ENCODE measurements at regions not wholly inside any gene's neighbourhood (a gene's known extent, or its start where the extent isn't known, plus 50 kb on each side); places are given as distances from the start of the nearest gene placed in this dataset.
"Not testable (repeated sequence)": the region's sequence is repeated elsewhere in the genome, so short reads cannot be mapped to it uniquely, and the experiment has no call there.

DNA sequence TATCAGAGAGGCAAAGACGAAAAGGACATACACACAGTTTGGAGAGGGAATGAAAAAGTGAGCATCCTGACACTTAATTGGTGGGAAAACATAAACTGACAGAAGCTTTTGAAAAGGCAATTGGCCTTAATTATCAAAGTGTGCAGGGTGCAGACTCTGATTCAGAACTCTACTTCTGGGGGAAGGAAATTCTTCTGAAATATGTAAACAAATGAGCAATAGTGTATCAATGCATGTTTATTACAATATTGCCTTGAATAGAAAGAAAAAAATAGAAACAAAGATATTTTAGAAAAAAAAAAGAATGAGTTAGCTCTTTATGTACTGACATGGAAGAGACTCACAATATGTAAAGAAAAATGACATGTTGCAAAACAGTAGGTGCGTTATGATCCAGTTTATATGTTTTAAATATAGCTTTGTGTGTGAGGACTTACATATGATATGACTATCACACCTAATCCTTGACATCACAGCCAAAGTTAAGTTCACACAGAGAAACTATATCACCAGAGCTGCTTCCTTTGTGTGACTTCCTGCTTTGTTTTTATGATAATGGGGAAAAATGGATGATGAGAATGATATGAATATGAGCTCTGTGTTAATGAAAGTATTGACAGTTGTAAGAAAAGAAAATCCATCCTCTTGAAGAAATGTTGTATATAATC, 182.4 kb downstream of the KCTD12 start:
- no peak for DNase-seq

DNA sequence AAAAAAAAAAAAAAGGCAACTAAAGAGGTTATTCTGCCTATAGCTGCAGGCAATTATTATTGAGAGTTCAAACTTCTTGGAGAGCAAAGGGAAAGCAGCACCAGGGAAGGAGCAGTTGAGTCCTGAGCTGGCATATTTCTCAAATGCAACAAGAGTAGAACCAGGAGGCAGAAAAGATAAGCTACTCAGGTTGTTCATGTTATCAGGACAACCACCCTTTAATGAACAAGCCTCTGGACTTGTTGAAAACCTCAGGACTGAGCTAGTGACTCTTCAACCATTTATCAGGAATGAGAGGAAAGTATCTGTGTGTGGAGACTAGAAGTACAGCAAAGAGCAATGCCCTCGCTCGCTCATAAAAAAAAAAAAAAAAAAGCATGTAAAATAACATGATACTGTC, 183.0 kb downstream of the KCTD12 start:
- DNase-seq, result no peak

GRCh38 chr13:76697288-76697687, 188.9 kb downstream of the KCTD12 start:
- DNase-seq, result no peak

GRCh38 chr13:76696370-76696769, 189.8 kb downstream of the KCTD12 start:
- DNase-seq, result no peak

- no peak for DNase-seq
Observed at GRCh38 chr13:76693086-76693485, 193.1 kb downstream of the KCTD12 start.

DNA sequence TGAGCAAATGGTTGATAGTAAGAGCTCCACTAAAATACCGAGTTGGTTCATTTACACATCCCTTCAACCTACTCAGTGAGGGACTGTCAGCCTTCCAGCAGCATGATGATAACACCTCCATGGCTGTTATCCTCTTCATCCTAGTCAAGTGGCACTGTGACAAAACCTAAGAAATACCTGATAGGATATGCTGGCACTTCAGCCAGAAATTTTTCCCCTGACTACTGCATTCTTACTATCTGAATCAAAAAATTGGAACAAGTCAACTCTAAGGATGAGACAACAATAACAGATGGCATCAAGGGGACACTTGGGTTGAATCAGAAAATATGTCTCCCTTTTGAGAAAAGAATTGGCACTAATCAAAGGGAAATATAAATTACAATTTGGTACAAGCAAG, 193.9 kb downstream of the KCTD12 start:
- no peak for DNase-seq

DNA sequence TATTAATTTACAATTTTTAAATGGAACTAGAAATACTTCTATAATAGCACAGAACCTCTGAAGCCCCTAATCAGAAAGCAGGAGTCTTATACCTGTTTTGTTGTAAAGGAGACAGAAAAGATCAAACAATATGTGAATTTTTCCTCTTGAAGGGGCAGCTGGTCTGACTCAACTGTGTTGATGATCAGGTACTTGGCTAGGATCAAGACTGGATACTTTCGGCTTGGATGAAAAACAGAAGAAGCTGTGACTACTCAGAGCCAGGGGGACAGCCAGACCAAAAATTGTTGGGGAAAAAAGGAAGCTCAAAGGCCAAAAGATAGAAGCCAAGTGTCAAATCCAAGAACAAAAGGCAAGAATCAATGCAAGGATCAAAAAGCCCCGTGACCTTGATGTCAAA, 195.6 kb downstream of the KCTD12 start:
- DNase-seq, result no peak

DNA sequence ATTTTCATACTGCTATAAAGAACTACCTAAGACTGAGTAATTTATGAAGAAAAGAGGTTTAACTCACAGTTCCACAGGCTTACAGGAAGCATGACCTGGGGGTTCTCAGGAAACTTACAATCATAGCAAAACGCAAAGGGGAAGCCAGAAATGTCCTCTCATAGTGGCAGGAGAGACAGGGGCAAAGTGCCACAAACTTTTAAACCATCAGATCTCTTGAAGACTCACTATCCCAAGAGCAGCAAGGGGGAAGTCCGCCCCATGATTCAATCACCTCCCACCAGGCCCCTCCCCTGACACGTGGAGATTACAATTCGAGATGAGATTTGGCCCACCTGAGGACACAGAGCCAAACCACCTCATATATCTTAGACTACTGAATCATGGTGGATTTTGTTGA, 198.7 kb downstream of the KCTD12 start:
- DNase-seq, result no peak

GRCh38 chr13:76685938-76686337, 200.3 kb downstream of the KCTD12 start:
- no peak for DNase-seq

GRCh38 chr13:76684336-76684735, 201.9 kb downstream of the KCTD12 start:
- no peak for DNase-seq

- no peak for DNase-seq
Observed at GRCh38 chr13:76683854-76684253, 202.4 kb downstream of the KCTD12 start.

DNA sequence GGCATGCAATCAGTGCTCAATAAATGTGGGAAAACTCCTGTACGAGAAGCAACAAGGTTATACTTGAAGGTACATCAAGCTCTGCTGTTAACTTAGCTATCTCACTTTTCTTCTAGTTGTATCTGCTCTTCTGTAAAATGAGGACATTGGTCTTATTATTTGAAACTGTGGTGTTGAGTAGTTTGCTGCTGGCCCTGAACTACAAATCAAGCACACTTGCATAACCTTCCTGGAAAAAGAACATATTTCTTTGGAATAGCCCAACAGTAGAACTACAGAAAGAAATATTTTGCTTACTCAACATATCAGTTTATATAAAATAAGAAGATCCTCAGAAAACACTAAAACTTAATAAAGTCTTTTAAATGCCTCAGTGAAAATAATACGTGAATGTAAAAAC, 203.0 kb downstream of the KCTD12 start:
- no peak for DNase-seq

DNA sequence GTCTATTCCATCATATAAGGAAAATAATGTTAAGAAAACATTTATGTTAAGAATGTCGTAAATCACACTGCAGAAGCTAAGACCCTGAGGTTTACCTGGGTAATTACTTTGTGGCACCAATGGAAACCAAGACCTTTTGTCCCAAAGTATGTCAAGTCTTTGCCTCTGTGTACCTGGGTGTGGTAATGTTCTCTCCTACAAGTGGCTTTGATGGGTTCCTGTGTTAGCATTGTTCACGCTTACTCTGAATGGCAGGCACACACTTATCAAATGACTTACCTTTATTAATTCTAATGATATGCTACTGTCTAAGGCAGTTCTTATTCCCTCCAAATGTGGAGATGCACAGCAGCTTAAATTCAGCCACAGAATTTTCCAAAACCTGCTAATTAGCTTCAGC, 206.1 kb downstream of the KCTD12 start:
- DNase-seq, result no peak

DNA sequence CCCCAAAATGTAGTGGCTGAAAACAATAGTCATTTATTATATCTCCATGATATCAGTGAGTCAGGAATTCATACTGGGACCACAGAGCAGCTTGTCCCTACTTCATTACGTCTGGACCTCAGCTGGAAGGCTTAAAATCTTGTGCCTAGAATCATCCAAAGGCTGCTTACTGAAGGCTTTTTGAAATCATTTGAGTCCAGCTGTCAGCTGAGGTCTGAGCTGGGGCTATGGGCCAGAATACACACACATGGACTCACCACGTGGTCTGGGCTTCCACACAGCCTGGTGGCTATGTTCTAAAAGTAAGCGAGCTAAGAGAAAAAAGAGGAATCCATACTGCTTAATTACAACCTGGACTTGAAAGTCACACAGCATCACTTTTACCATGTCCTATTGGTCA, 209.2 kb downstream of the KCTD12 start:
- no peak for DNase-seq

DNA sequence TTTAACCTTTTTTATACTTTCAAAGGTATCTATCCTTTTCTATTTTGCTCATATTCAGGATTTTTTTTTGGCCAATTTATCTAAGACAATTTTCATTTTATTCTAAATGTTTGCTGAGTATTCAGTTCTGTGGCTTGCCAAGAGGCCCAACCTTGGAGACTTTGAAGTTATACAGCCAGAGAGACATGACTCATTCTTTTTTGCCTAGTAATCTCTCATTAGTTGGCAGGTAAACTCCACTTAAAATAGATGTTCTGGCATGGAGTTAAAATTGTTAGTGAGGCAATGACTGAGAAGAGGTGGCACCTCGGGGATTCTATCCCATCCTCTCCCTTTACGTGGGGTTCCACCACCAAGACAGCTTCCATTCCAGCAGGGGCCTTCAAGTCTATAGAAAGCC, 213.8 kb downstream of the KCTD12 start:
- DNase-seq, result no peak

DNA sequence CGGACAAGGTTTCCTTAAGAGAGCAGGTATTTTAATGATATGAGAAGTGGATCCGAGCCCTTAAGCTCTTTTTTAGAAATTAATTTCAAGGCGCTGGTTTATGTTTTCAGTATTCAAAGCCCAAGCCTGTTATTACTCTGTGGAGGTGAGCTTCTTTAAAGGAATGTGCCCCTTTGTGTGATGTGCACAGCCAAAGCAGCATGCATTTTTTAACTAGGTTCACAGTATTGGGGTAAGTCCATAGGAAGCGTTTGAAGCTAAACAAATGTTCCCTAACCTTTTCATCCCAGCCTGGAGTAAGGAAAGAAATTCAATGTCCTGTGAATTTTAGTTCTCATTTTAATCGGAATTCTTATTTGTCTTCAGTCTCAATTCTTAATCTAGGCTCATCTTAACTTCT, 217.5 kb downstream of the KCTD12 start:
- DNase-seq, result no peak

GRCh38 chr13:76668141-76668540, 218.1 kb downstream of the KCTD12 start:
- no peak for DNase-seq

DNA sequence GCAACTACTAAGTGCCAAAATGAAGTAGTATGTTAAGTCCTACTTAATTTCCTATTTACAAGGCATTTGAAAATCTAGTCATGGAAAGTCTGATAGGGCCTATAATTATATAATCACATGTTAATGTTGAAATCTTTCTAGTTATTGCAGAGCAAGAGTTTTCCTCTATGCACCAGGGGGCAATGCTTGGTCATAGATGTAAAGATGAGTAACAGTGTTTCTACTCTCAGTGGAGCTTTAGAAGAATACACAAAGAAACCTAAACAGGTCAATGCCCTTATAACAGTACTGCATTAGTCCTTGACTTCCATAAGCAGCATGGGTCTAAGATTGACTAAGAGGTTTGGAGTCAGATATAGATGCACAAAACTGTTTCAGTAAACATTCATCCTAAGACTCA, 218.7 kb downstream of the KCTD12 start:
- no peak for DNase-seq

GRCh38 chr13:76663592-76664335, 222.4 kb downstream of the KCTD12 start:
- DNase-seq, result no peak

DNA sequence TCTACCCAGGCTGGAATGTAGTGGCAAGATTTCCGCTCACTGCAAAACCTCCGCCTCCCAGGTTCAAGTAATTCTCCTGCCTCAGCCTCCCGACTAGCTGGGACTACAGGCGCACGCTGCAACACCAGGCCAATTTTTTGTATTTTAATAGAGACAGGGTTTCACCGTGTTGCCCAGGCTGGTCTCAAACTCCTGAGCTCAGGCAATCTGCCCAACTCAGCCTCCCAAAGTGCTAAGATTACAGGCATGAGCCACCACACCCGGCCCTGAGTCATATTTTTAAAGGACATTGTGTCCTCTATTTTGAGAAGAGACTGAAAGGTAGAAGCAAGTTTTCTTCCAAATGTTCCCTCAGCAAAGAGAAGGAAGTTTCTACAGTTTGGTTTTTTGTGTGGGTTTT, 227.1 kb downstream of the KCTD12 start:
- not testable (repeated sequence) for DNase-seq

DNA sequence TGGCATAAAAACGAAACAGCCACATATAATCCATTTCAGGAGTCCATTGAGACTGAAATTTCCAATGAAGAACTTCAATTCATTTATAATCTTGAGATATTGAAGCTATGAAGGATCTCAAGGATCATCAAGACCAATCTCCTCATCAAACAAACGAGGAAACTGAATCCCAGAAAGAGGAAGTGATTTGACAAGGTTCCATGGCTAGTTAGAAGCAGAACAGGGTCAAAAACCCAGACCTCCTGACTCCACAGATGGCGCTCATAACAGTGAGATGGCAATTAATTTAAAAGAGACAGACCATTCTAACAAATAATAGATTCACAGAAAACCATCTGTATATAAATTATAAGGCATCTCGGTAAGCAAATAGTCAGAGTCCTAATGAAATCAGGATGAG, 229.7 kb downstream of the KCTD12 start:
- no peak for DNase-seq

DNA sequence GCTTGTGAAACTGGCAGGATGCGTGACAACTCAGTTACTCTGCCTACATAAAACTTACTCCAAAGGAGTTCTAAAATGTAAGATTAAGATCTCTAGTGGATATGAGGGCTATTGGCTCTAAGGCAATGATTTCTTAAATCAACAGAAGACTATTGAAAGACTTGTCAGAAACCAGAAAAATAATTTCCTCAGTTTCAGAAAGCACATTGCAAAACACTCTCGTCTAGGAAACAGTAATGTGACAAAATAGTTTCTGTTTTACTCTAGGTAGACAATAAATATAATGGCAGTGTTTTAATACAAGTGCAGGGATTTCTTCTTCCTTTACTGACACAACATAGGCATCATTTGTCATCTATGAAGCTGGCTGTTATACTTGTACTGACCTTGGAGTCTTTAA, 230.1 kb downstream of the KCTD12 start:
- no peak for DNase-seq

DNA sequence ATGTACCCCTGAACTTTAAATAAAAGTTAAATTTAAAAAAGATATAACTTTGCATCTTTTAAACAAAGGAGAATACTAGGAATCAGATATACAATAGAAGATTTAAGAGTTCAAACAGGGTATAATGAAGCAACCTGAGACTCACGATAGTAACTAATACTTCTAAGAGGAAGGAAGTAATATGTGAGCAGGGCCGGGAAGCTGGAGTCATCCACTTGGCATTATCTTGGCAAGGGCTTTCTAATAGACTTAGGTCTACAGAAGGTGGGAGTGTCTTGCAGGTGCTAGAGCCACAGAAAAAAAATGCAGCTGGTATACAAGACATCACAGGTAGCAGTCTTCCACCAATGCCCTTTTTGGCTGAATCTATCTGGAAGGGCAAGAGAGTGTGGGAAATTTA, 231.9 kb downstream of the KCTD12 start:
- no peak for DNase-seq

DNA sequence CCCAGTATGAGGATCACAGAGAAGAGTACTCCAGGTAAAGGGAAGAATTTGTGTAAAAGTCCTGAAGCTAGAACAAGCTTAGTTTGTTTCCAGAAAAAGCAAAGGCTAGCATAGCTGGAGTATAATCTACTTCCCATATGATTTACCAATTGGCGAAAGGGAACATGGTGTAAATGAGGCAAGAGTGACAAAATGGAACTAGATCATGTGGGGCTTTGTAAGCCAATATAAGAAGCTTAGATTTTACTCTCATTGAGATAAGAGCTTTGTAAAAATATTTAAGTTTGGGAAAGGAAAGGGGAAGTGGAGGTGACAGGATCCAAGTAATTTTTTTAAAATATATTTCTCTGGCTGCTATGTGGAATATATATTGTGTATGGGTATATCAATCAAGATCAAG, 234.9 kb downstream of the KCTD12 start:
- no peak for DNase-seq

- DNase-seq, result no peak
Observed at GRCh38 chr13:76647550-76647949, 238.7 kb downstream of the KCTD12 start.
